ENCODE measurements at regions not wholly inside any gene's neighbourhood (a gene's known extent, or its start where the extent isn't known, plus 50 kb on each side); places are given as distances from the start of the nearest gene placed in this dataset.

- H3K36me3 ChIP-seq = no peaks in the 10 kb centered on the region
- TF ChIP-seq POLR2AphosphoS5 (IDR thresholded peaks at IDR 0.05) = no peak
- no peaks in the 10 kb centered on the region for H3K27me3 ChIP-seq
- DNase-seq (ENCODE audit: low spot score in 2 of 2) = no peak
- intact Hi-C loops (cut with DNase I; ENCODE audit: low total_unique reads) = no loop called here
- no peaks in the 10 kb centered on the region for H3K4me1 ChIP-seq
- H3K27ac ChIP-seq = no peak overlapping the region
- H3K4me3 ChIP-seq = no peak overlapping the region
- no peaks in the 10 kb centered on the region for H3K9me3 ChIP-seq
Observed at GRCh38 chr6:113439866-113440265, 417.3 kb upstream of the MARCKS start.

GRCh38 chr6:113442040-113442439, 415.1 kb upstream of the MARCKS start:
- Histone ChIP-seq H3K27me3 (no peaks in the 10 kb centered on the region), H3K4me1 (no peaks in the 10 kb centered on the region), H3K9me3 (no peaks in the 10 kb centered on the region), H3K4me3 (no peak overlapping the region), H3K27ac (no peak overlapping the region), H3K36me3 (no peaks in the 10 kb centered on the region)
- no peak for DNase-seq (ENCODE audit: low spot score in 2 of 2)
- TF ChIP-seq POLR2A (IDR thresholded peaks at IDR 0.05) (no peak), POLR2AphosphoS5 (IDR thresholded peaks at IDR 0.05) (no peak)
- TF ChIP-seq, protein P1, sequence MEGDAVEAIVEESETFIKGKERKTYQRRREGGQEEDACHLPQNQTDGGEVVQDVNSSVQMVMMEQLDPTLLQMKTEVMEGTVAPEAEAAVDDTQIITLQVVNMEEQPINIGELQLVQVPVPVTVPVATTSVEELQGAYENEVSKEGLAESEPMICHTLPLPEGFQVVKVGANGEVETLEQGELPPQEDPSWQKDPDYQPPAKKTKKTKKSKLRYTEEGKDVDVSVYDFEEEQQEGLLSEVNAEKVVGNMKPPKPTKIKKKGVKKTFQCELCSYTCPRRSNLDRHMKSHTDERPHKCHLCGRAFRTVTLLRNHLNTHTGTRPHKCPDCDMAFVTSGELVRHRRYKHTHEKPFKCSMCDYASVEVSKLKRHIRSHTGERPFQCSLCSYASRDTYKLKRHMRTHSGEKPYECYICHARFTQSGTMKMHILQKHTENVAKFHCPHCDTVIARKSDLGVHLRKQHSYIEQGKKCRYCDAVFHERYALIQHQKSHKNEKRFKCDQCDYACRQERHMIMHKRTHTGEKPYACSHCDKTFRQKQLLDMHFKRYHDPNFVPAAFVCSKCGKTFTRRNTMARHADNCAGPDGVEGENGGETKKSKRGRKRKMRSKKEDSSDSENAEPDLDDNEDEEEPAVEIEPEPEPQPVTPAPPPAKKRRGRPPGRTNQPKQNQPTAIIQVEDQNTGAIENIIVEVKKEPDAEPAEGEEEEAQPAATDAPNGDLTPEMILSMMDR (IDR thresholded peaks at IDR 0.05) = no peak
- intact Hi-C loops (cut with DNase I; ENCODE audit: low total_unique reads) = no loop called here

GRCh38 chr6:113445201-113445600, 411.9 kb upstream of the MARCKS start:
- no peak overlapping the region for H3K27ac ChIP-seq
- intact Hi-C loops (cut with DNase I; ENCODE audit: low total_unique reads) = no loop called here
- no peak overlapping the region for H3K4me3 ChIP-seq
- DNase-seq (ENCODE audit: low spot score in 2 of 2) = no peak
- no peaks in the 10 kb centered on the region for H3K9me3 ChIP-seq
- TF ChIP-seq POLR2A (IDR thresholded peaks at IDR 0.05) (no peak), POLR2AphosphoS5 (IDR thresholded peaks at IDR 0.05) (no peak)
- TF ChIP-seq, protein P1 (IDR thresholded peaks at IDR 0.05) = no peak
- H3K4me1 ChIP-seq = no peaks in the 10 kb centered on the region
- H3K36me3 ChIP-seq = no peaks in the 10 kb centered on the region
- H3K27me3 ChIP-seq = no peaks in the 10 kb centered on the region

DNA sequence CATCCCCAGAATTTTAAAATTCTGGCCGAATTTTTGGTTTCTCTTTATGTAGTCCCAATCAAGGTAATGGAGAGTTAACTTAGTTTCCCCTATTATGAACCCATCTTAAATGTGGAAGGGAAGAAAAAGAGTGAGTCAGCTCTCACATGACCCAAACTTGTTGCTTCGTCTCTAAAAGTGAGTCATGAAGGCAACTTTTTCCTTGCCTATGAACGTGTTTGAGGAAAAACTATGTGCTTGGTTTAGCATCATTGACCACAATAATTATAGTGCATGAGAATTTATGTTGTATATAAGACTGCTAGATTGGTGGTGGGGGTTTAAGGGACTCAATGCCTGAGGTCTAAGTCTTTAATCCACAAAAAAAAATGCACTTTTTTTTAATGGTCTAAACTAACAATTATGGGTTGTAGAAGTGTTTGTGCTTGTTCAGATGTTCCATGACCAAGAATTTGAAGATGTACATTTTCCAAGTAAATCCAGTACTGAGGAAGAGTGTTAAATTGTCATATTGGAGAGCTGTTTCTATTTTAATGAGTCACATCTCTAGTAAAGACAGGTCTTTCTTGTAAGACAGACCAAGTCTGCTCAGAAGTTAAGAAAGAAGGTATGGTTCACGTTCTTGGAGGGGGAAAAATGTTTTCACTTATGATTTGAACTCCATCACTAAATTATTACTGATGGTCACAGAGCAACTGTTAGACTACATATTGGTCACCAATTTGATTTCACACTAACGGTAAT, 409.9 kb upstream of the MARCKS start:
- Histone ChIP-seq H3K27me3 (no peaks in the 10 kb centered on the region), H3K4me1 (no peaks in the 10 kb centered on the region), H3K9me3 (no peaks in the 10 kb centered on the region), H3K4me3 (no peak overlapping the region), H3K27ac (no peak overlapping the region), H3K36me3 (no peaks in the 10 kb centered on the region)
- DNase-seq (ENCODE audit: low spot score in 2 of 2) = no peak
- TF ChIP-seq POLR2AphosphoS5 (IDR thresholded peaks at IDR 0.05) (no peak), POLR2A (IDR thresholded peaks at IDR 0.05) (no peak)
- TF ChIP-seq, protein P1 (IDR thresholded peaks at IDR 0.05) = no peak
- intact Hi-C loops (cut with DNase I; ENCODE audit: low total_unique reads) = no loop called here

- TF ChIP-seq, protein P1 (IDR thresholded peaks at IDR 0.05) = no peak
- TF ChIP-seq POLR2AphosphoS5 (IDR thresholded peaks at IDR 0.05) (no peak), POLR2A (IDR thresholded peaks at IDR 0.05) (no peak)
- no peak overlapping the region for H3K27ac ChIP-seq
- intact Hi-C loops (cut with DNase I; ENCODE audit: low total_unique reads) = no loop called here
Observed at GRCh38 chr6:113449051-113449450, 408.1 kb upstream of the MARCKS start.

More at GRCh38 chr6:113449051-113449450, 408.1 kb upstream of the MARCKS start:
- no peak overlapping the region for H3K4me3 ChIP-seq
- H3K36me3 ChIP-seq = no peaks in the 10 kb centered on the region
- no peak for DNase-seq (ENCODE audit: low spot score in 2 of 2)
- H3K27me3 ChIP-seq = no peaks in the 10 kb centered on the region
- no peaks in the 10 kb centered on the region for H3K9me3 ChIP-seq
- no peaks in the 10 kb centered on the region for H3K4me1 ChIP-seq
